Lower leg skin (tissue), 4 donors: ENCODE measurements at regions not wholly inside any gene's neighbourhood (a gene's known extent, or its start where the extent isn't known, plus 50 kb on each side); places are given as distances from the start of the nearest gene placed in this dataset.
"Not testable (repeated sequence)": the region's sequence is repeated elsewhere in the genome, so short reads cannot be mapped to it uniquely, and the experiment has no call there.

Experiments used
- DNase-seq, 2 donors: peaks; one replicate each; pipeline ENCODE4 v3.0.0-alpha.2; 2019; ENCODE audit warnings: low spot score in 2 of 2
- H3K4me3 ChIP-seq: fragments of 200-600 bp; sonication (generic); 2 replicates; pipeline ENCODE4 v1.5.1; 2017; ENCODE audit warnings: mild to moderate bottlenecking, low read depth; ENCODE audit not compliant: poor library complexity, severe bottlenecking
- CTCF ChIP-seq, 3 donors: fragments of 450-650 bp; IDR thresholded peaks; one replicate each; pipeline ENCODE4 v1.5.1; 2016; ENCODE audit warnings: antibody characterized with exemption in 3 of 3, mild to moderate bottlenecking in 3 of 3, moderate library complexity in 2 of 3
- POLR2A ChIP-seq, 2 donors: fragments of 450-650 bp; IDR thresholded peaks; one replicate each; pipeline ENCODE4 v1.6.1; 2016 to 2017; ENCODE audit warnings: antibody characterized with exemption in 2 of 2, mild to moderate bottlenecking in 1 of 2, moderate library complexity in 1 of 2
- WGBS, 2 donors: methylation state at CpG; one replicate each; pipeline ENCODE4 v1.1.5; 2018; 5-methylcytosine and 5-hydroxymethylcytosine counted together
- intact Hi-C: fragments of 100-400 bp; cut with DNase I; formaldehyde crosslinking; loops from one replicate; pipeline ENCODE4 v1.15.0; 2023; ENCODE audit warnings: low total_unique reads

DNA sequence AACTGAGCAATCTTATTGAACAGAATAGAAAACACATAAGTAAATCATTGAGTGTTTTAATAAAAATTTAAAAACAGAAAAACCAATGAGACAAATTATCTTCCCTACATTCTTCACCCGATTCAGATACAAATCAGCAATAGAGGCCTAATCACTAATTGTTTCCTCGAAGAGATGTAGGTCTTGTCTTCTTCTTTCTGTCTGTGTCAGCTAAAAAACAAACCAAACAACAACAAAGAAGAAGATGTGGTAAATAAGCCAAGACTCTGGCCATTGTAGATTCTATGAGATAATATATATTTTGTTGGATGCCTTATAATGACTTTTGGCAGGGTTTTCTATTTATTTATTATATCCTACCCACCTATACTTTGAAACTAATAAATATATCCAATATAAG is 200.9 kb upstream of the FSIP2 start:
- no peak for DNase-seq
- TF ChIP-seq CTCF (IDR thresholded peaks at IDR 0.05) (no peak), POLR2A (IDR thresholded peaks at IDR 0.05) (no peak)
- intact Hi-C loops: no loop called here
- WGBS, 2 donors: 84 to 88% methylated on average over 2 of the region's 2 CpGs
- no peak overlapping the region for H3K4me3 ChIP-seq

- DNase-seq: no peak
- no peak overlapping the region for H3K4me3 ChIP-seq
- TF ChIP-seq POLR2A (IDR thresholded peaks at IDR 0.05) (no peak), CTCF (IDR thresholded peaks at IDR 0.05) (no peak)
- intact Hi-C loops: no loop called here
- WGBS, 2 donors: 72 to 74% methylated on average over 2 of the region's 2 CpGs
These were observed 171.4 kb upstream of the FSIP2 start for GRCh38 chr2:185567196-185567595.

DNA sequence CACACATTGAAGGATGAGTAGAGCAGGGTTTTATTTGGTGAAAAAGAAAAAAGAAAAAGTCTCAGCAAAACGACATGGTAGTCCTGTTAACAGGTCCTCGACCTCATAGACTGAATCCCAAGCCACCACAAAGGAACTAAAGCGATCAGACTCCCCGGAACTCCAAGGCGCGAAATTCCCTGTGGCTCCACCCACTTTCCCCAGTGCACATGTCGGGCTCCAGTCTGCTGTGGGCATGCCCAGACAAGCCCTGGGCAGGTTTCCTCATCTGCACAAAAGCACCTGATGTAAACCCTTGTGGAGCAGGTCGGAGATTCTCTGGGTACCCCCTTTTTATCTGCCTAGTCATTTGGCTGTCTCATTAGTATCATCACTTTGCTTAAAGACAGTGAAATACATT is 170.7 kb upstream of the FSIP2 start:
- 79 to 81% methylated on average over 8 of the region's 8 CpGs for WGBS, 2 donors
- H3K4me3 ChIP-seq: no peak overlapping the region
- TF ChIP-seq POLR2A (IDR thresholded peaks at IDR 0.05) (no peak), CTCF (IDR thresholded peaks at IDR 0.05) (no peak)
- intact Hi-C loops: no loop called here
- no peak for DNase-seq

- H3K4me3 ChIP-seq: no peak overlapping the region
- no peak for TF ChIP-seq CTCF (IDR thresholded peaks at IDR 0.05)
- TF ChIP-seq POLR2A (IDR thresholded peaks at IDR 0.05): no peak
- 38 to 49% methylated on average over 3 of the region's 3 CpGs for WGBS, 2 donors
- intact Hi-C loops: no loop called here
- no peak for DNase-seq
These were observed 160.3 kb upstream of the FSIP2 start for GRCh38 chr2:185578322-185578721.

DNA sequence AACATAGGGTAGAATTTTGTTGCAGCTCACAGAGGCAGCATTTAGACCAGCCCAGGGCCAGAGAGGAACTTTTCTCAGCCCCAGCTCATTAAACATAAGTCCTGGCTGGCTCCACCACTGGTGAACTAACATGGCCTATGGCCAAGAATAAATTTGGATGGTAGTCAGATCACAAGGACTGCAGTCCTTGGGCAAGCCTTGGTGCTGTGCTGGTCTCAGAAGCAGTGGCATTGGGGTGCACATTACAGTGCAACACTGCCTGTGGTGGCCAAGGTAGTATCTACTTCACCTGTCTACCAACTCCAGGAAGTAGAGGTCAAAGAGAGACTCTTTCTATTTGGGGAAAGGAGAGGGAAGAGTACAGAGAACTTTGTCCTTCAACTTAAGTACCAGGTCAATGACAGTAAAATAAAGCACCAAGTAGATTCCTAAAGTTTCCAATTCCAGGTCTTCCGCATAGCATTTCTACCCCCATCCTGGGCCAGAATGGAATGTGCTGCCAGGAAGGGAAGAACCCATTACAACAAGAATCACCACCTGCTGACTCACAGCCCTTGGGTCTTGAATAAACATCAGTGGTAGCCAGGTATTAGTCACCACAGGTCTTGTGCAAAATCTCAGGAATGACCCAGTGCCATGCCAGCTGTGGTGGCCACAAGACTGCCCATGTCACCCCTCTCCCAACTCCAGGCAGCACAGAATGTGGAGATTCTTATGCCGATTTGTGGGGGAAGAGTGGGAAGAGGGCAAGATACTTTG is 155.4 kb upstream of the FSIP2 start:
- H3K4me3 ChIP-seq: no peak overlapping the region
- intact Hi-C loops: no loop called here
- WGBS, 2 donors: 82 to 96% methylated on average over 2 of the region's 2 CpGs
- DNase-seq: no peak
- TF ChIP-seq POLR2A (IDR thresholded peaks at IDR 0.05) (no peak), CTCF (IDR thresholded peaks at IDR 0.05) (no peak)

DNA sequence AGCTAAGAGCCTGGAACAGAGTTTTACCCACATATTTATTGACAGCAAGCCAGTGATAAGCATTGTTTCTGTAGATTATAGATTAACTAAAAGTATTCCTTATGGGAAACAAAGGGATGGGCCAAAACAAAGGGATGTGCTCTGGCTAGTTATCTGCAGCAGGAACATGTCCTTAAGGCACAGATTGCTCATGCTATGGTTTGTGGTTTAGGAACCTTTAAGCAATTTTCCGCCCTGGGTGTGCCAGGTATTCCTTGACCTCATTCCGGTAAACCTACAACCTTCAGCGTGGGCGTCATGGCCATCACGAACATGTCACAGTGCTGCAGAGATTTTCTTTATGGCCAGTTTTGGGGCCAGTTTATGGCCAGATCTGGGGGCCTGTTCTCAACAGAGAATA is 153.4 kb upstream of the FSIP2 start:
- DNase-seq, H3K4me3 ChIP-seq, intact Hi-C loops: not testable (repeated sequence)
- 72 to 96% methylated on average over 5 of the region's 5 CpGs for WGBS, 2 donors

GRCh38 chr2:185591276-185591675 is 147.3 kb upstream of the FSIP2 start:
- 91 to 94% methylated on average over 14 of the region's 14 CpGs for WGBS, 2 donors
- H3K4me3 ChIP-seq, intact Hi-C loops, DNase-seq: not testable (repeated sequence)
